Trophoblast cell (in vitro differentiated cells and primary cell): ENCODE measurements at regions not wholly inside any gene's neighbourhood (a gene's known extent, or its start where the extent isn't known, plus 50 kb on each side); places are given as distances from the start of the nearest gene placed in this dataset.

Source experiments
- DNase-seq, 2 donors: peaks; one replicate each; pipeline ENCODE4 v3.0.0-alpha.2; 2016
- H2AFZ ChIP-seq: 2 replicates; pipeline ENCODE4 v1.6.1; 2013; ENCODE audit warnings: low read length, moderate library complexity, mild to moderate bottlenecking; ENCODE audit not compliant: insufficient read depth, poor library complexity
- H2AK5ac ChIP-seq: 2 replicates; pipeline ENCODE4 v1.6.1; 2013; ENCODE audit warnings: mild to moderate bottlenecking, low read length
- H2BK120ac ChIP-seq: 2 replicates; pipeline ENCODE4 v1.6.1; 2013; ENCODE audit warnings: low read length, mild to moderate bottlenecking, moderate library complexity; ENCODE audit not compliant: insufficient read depth, poor library complexity
- H2BK12ac ChIP-seq: 2 replicates; pipeline ENCODE4 v1.6.1; 2013; ENCODE audit warnings: mild to moderate bottlenecking, low read length, moderate library complexity
- H2BK5ac ChIP-seq: 2 replicates; pipeline ENCODE4 v1.6.1; 2013; ENCODE audit warnings: low read length, low read depth, moderate library complexity, mild to moderate bottlenecking; ENCODE audit not compliant: poor library complexity
- H3K14ac ChIP-seq: 2 replicates; pipeline ENCODE4 v1.6.1; 2013; ENCODE audit warnings: mild to moderate bottlenecking, low read length
- H3K18ac ChIP-seq: 2 replicates; pipeline ENCODE4 v1.6.1; 2013; ENCODE audit warnings: mild to moderate bottlenecking, low read length
- H3K23ac ChIP-seq: 2 replicates; pipeline ENCODE4 v1.6.1; 2013; ENCODE audit warnings: low read length
- H3K27ac ChIP-seq: 2 replicates; pipeline ENCODE4 v1.5.1; 2013; ENCODE audit warnings: low read depth, mild to moderate bottlenecking, inconsistent platforms, low read length, moderate library complexity
- H3K27me3 ChIP-seq: 2 replicates; pipeline ENCODE4 v1.6.1; 2013; ENCODE audit warnings: inconsistent platforms, mild to moderate bottlenecking, low read length, moderate library complexity; ENCODE audit not compliant: insufficient read depth
- H3K36me3 ChIP-seq, 2 experiments: 1 replicate in 1 of 2; 2 replicates in 1 of 2; pipeline ENCODE4 v1.6.1; 2013; ENCODE audit warnings: low read length in 2 of 2, mild to moderate bottlenecking in 2 of 2, moderate library complexity in 1 of 2; ENCODE audit not compliant: insufficient read depth in 2 of 2, control insufficient read depth in 1 of 2
- H3K4ac ChIP-seq: 2 replicates; pipeline ENCODE4 v1.6.1; 2013; ENCODE audit warnings: low read depth, mild to moderate bottlenecking, low read length, moderate library complexity
- H3K4me1 ChIP-seq, 2 experiments: 1 replicate in 1 of 2; 2 replicates in 1 of 2; pipeline ENCODE4 v1.6.1; 2013; ENCODE audit warnings: low read length in 2 of 2, mild to moderate bottlenecking in 2 of 2, moderate library complexity in 1 of 2; ENCODE audit not compliant: insufficient read depth in 2 of 2, control insufficient read depth in 1 of 2
- H3K4me2 ChIP-seq: 2 replicates; pipeline ENCODE4 v1.6.1; 2013; ENCODE audit warnings: inconsistent platforms, mild to moderate bottlenecking, low read length, moderate library complexity
- H3K4me3 ChIP-seq: 2 replicates; pipeline ENCODE4 v1.5.1; 2013; ENCODE audit warnings: mild to moderate bottlenecking, low read depth, low read length, inconsistent platforms
- H3K79me1 ChIP-seq: one replicate; pipeline ENCODE4 v1.6.1; 2013; ENCODE audit warnings: low read length
- H3K79me2 ChIP-seq: 2 replicates; pipeline ENCODE4 v1.6.1; 2013; ENCODE audit warnings: low read length, mild to moderate bottlenecking; ENCODE audit not compliant: control insufficient read depth, insufficient read depth, poor library complexity
- H3K9ac ChIP-seq: 2 replicates; pipeline ENCODE4 v1.6.1; 2013; ENCODE audit warnings: mild to moderate bottlenecking, low read length
- H3K9me3 ChIP-seq: 2 replicates; pipeline ENCODE4 v1.6.1; 2013; ENCODE audit warnings: low read depth, mild to moderate bottlenecking, control low read depth, inconsistent platforms, low read length; ENCODE audit not compliant: insufficient read depth
- H4K12ac ChIP-seq: 2 replicates; pipeline ENCODE4 v1.6.1; 2013; ENCODE audit warnings: low read depth, mild to moderate bottlenecking, low read length, moderate library complexity
- H4K8ac ChIP-seq: 2 replicates; pipeline ENCODE4 v1.6.1; 2013; ENCODE audit warnings: low read depth, mild to moderate bottlenecking, low read length, moderate library complexity
- H4K91ac ChIP-seq: one replicate; pipeline ENCODE4 v1.6.1; 2013; ENCODE audit warnings: low read depth, mild to moderate bottlenecking, low read length, moderate library complexity
- WGBS: extraction: QIAGEN DNeasy Blood & Tissue Kit; methylation state at CpG from one replicate; pipeline ENCODE4 v1.1.7; 2013; ENCODE audit warnings: missing lambda C conversion rate; ENCODE audit not compliant: insufficient read length, insufficient coverage; ENCODE audit errors: extremely low coverage; 5-methylcytosine and 5-hydroxymethylcytosine counted together

GRCh38 chr10:111158595-111158994 is 81.8 kb downstream of the ADRA2A start:
- Histone ChIP-seq H2BK120ac (no peak overlapping the region), H3K18ac (no peak overlapping the region), H3K27ac (no peak overlapping the region), H3K4me1 (no peaks in the 10 kb centered on the region), H3K4ac (no peak overlapping the region), H4K91ac (no peak overlapping the region), H3K4me2 (no peak overlapping the region), H3K4me3 (no peak overlapping the region), H3K79me2 (no peaks in the 10 kb centered on the region), H3K79me1 (no peaks in the 10 kb centered on the region), H2AFZ (no peak overlapping the region), H4K8ac (no peak overlapping the region), H3K27me3 (peaks cover 3% of the 10 kb centered on the region), H4K12ac (no peak overlapping the region), H3K9ac (no peak overlapping the region), H3K9me3 (no peaks in the 10 kb centered on the region), H2BK5ac (no peak overlapping the region), H2BK12ac (no peak overlapping the region), H2AK5ac (no peak overlapping the region), H3K14ac (no peak overlapping the region), H3K23ac (no peak overlapping the region), H3K36me3 (no peaks in the 10 kb centered on the region)
- DNase-seq: peak in 1 of 2 donors; percentile 52
- no CpG with 5 or more reads among the region's 3 CpGs for WGBS

GRCh38 chr10:111161109-111161874 is 84.5 kb downstream of the ADRA2A start:
- Histone ChIP-seq H4K91ac (no peak overlapping the region), H3K23ac (peak overlapping the region; percentile 62), H3K79me1 (no peaks in the 10 kb centered on the region), H3K9me3 (no peaks in the 10 kb centered on the region), H3K4me2 (no peak overlapping the region), H3K36me3 (no peaks in the 10 kb centered on the region), H3K79me2 (no peaks in the 10 kb centered on the region), H4K8ac (no peak overlapping the region), H3K4ac (no peak overlapping the region), H4K12ac (no peak overlapping the region), H2BK12ac (no peak overlapping the region), H2AFZ (no peak overlapping the region), H3K14ac (no peak overlapping the region), H3K9ac (no peak overlapping the region), H2BK120ac (no peak overlapping the region), H3K4me1 (no peaks in the 10 kb centered on the region), H2AK5ac (no peak overlapping the region), H3K27ac (no peak overlapping the region), H3K18ac (no peak overlapping the region), H2BK5ac (no peak overlapping the region), H3K4me3 (no peak overlapping the region), H3K27me3 (peaks cover 2% of the 10 kb centered on the region)
- peak in 1 of 2 donors; percentile 13 for DNase-seq
- WGBS: no CpG with 5 or more reads among the region's 7 CpGs

- Histone ChIP-seq H3K23ac (no peak overlapping the region), H2BK120ac (no peak overlapping the region), H2BK12ac (no peak overlapping the region), H3K9ac (no peak overlapping the region), H3K27me3 (no peaks in the 10 kb centered on the region), H3K18ac (no peak overlapping the region), H3K4me1 (peaks cover 0 to 2% of the 10 kb centered on the region in 2 experiments), H3K27ac (no peak overlapping the region), H3K79me2 (no peaks in the 10 kb centered on the region), H4K12ac (no peak overlapping the region), H3K9me3 (no peaks in the 10 kb centered on the region), H2AFZ (no peak overlapping the region), H3K4me2 (no peak overlapping the region), H3K4ac (no peak overlapping the region), H2BK5ac (no peak overlapping the region), H3K4me3 (no peak overlapping the region), H4K8ac (no peak overlapping the region), H4K91ac (no peak overlapping the region), H3K14ac (no peak overlapping the region), H3K79me1 (no peaks in the 10 kb centered on the region), H2AK5ac (no peak overlapping the region), H3K36me3 (no peaks in the 10 kb centered on the region)
- no CpG with 5 or more reads among the region's 1 CpG for WGBS
- no peak for DNase-seq
These were observed 94.4 kb downstream of the ADRA2A start for GRCh38 chr10:111171183-111171582.

GRCh38 chr10:111175787-111176186 is 99.0 kb downstream of the ADRA2A start:
- Histone ChIP-seq H4K8ac (no peak overlapping the region), H2AFZ (no peak overlapping the region), H3K4me2 (no peak overlapping the region), H3K36me3 (no peaks in the 10 kb centered on the region), H3K4ac (no peak overlapping the region), H2BK120ac (no peak overlapping the region), H2AK5ac (no peak overlapping the region), H3K4me3 (no peak overlapping the region), H3K23ac (no peak overlapping the region), H2BK5ac (no peak overlapping the region), H4K12ac (no peak overlapping the region), H3K79me1 (no peaks in the 10 kb centered on the region), H3K27me3 (no peaks in the 10 kb centered on the region), H2BK12ac (no peak overlapping the region), H3K14ac (no peak overlapping the region), H3K9ac (no peak overlapping the region), H3K79me2 (no peaks in the 10 kb centered on the region), H3K4me1 (peaks cover 0 to 2% of the 10 kb centered on the region in 2 experiments), H3K27ac (no peak overlapping the region), H3K9me3 (no peaks in the 10 kb centered on the region), H4K91ac (no peak overlapping the region), H3K18ac (no peak overlapping the region)
- WGBS: no CpG with 5 or more reads among the region's 3 CpGs
- peak; percentile 67 to 80 for DNase-seq
